Smooth muscle cell (in vitro differentiated cells): ENCODE measurements at regions not wholly inside any gene's neighbourhood (a gene's known extent, or its start where the extent isn't known, plus 50 kb on each side); places are given as distances from the start of the nearest gene placed in this dataset.

Experiments used
- DNase-seq: peaks from one replicate; lab custom pipeline; 2025; ENCODE audit not compliant: unreplicated experiment; lab: John Stamatoyannopoulos, UW
- H2AFZ ChIP-seq: fragments of 200-600 bp; sonication (generic); 2 replicates; pipeline ENCODE4 v1.6.0; 2016; ENCODE audit warnings: antibody characterized with exemption, low read depth, mild to moderate bottlenecking
- H3F3A ChIP-seq: fragments of 200-600 bp; sonication (generic); 2 replicates; pipeline ENCODE4 v1.6.0; 2017; ENCODE audit warnings: antibody characterized with exemption, low read depth
- H3K27ac ChIP-seq: fragments of 200-600 bp; sonication (generic); 2 replicates; pipeline ENCODE4 v1.5.1; 2016; ENCODE audit warnings: low read depth, mild to moderate bottlenecking
- H3K27me3 ChIP-seq: fragments of 200-600 bp; sonication (generic); 2 replicates; pipeline ENCODE4 v1.6.1; 2016; ENCODE audit warnings: low read depth, mild to moderate bottlenecking
- H3K36me3 ChIP-seq: fragments of 200-600 bp; sonication (generic); 2 replicates; pipeline ENCODE4 v1.5.1; 2016; ENCODE audit warnings: low read depth
- H3K4me1 ChIP-seq: fragments of 200-600 bp; sonication (generic); 2 replicates; pipeline ENCODE4 v1.5.1; 2016; ENCODE audit warnings: low read depth
- H3K4me2 ChIP-seq: fragments of 200-600 bp; sonication (generic); 2 replicates; pipeline ENCODE4 v1.6.0; 2016; ENCODE audit warnings: mild to moderate bottlenecking
- H3K4me3 ChIP-seq: fragments of 200-600 bp; sonication (generic); 2 replicates; pipeline ENCODE4 v1.5.1; 2016; ENCODE audit warnings: mild to moderate bottlenecking
- H3K79me2 ChIP-seq: fragments of 200-600 bp; sonication (generic); 2 replicates; pipeline ENCODE4 v1.6.0; 2016; ENCODE audit warnings: low read depth, mild to moderate bottlenecking
- H3K9ac ChIP-seq: fragments of 200-600 bp; sonication (generic); 2 replicates; pipeline ENCODE4 v1.6.0; 2016; ENCODE audit warnings: low read depth
- H3K9me3 ChIP-seq: fragments of 200-600 bp; sonication (generic); replicated peaks from 2 replicates; pipeline ENCODE4 v1.5.1; 2016; ENCODE audit warnings: low read depth
- H4K20me1 ChIP-seq: fragments of 200-600 bp; sonication (generic); 2 replicates; pipeline ENCODE4 v1.6.0; 2016; ENCODE audit warnings: low read depth
- CTCF ChIP-seq: fragments of 200-600 bp; sonication (generic); IDR thresholded peaks from 2 replicates; pipeline ENCODE4 v1.5.1; 2017; ENCODE audit warnings: borderline replicate concordance, mild to moderate bottlenecking, antibody characterized with exemption; ENCODE audit not compliant: insufficient read depth, poor library complexity, severe bottlenecking
- WGBS: methylation state at CpG from one replicate; pipeline ENCODE4 v1.1.7; 2016; ENCODE audit warnings: low lambda C conversion rate; 5-methylcytosine and 5-hydroxymethylcytosine counted together

- Histone ChIP-seq H4K20me1 (no peaks in the 10 kb centered on the region), H3K4me3 (no peak overlapping the region), H3K4me2 (no peak overlapping the region), H3K9ac (no peak overlapping the region), H2AFZ (no peak overlapping the region), H3K36me3 (no peaks in the 10 kb centered on the region), H3K4me1 (peaks cover 11% of the 10 kb centered on the region), H3K79me2 (no peaks in the 10 kb centered on the region), H3F3A (no peaks in the 10 kb centered on the region), H3K27me3 (no peaks in the 10 kb centered on the region), H3K27ac (no peak overlapping the region), H3K9me3 (no peaks in the 10 kb centered on the region)
- WGBS = 86% methylated on average over 6 of the region's 6 CpGs
- no peak for DNase-seq
- no peak for TF ChIP-seq CTCF
These were observed 94.1 kb upstream of the PRDM11 start for GRCh38 chr11:45052361-45052760.

GRCh38 chr11:45053736-45054446, 92.5 kb upstream of the PRDM11 start:
- no peak overlapping the region for H3K9ac ChIP-seq
- no peaks in the 10 kb centered on the region for H3F3A ChIP-seq
- 82% methylated on average over 15 of the region's 15 CpGs for WGBS
- H2AFZ ChIP-seq = no peak overlapping the region
- H3K36me3 ChIP-seq = no peaks in the 10 kb centered on the region
- no peak overlapping the region for H3K4me2 ChIP-seq
- no peak for TF ChIP-seq CTCF
- H3K27me3 ChIP-seq = no peaks in the 10 kb centered on the region
- H3K9me3 ChIP-seq = no peaks in the 10 kb centered on the region
- peaks cover 15% of the 10 kb centered on the region for H3K4me1 ChIP-seq
- DNase-seq = no peak
- H4K20me1 ChIP-seq = no peaks in the 10 kb centered on the region
- H3K79me2 ChIP-seq = no peaks in the 10 kb centered on the region
- H3K4me3 ChIP-seq = no peak overlapping the region
- H3K27ac ChIP-seq = no peak overlapping the region

GRCh38 chr11:45054956-45055355, 91.5 kb upstream of the PRDM11 start:
- Histone ChIP-seq H3F3A (no peaks in the 10 kb centered on the region), H3K9me3 (no peaks in the 10 kb centered on the region)
- TF ChIP-seq CTCF = no peak

GRCh38 chr11:45056529-45056928, 89.9 kb upstream of the PRDM11 start:
- 38% methylated on average over 1 of the region's 1 CpG for WGBS
- TF ChIP-seq CTCF = no peak

More at GRCh38 chr11:45054956-45055355, 91.5 kb upstream of the PRDM11 start:
- Histone ChIP-seq H3K4me1 (peaks cover 15% of the 10 kb centered on the region), H3K79me2 (no peaks in the 10 kb centered on the region), H3K9ac (no peak overlapping the region), H3K36me3 (no peaks in the 10 kb centered on the region), H3K4me2 (no peak overlapping the region), H3K27me3 (no peaks in the 10 kb centered on the region), H4K20me1 (no peaks in the 10 kb centered on the region), H2AFZ (no peak overlapping the region), H3K27ac (no peak overlapping the region), H3K4me3 (no peak overlapping the region)
- WGBS = 88% methylated on average over 8 of the region's 8 CpGs
- DNase-seq = no peak

More at GRCh38 chr11:45056529-45056928, 89.9 kb upstream of the PRDM11 start:
- no peak overlapping the region for H2AFZ ChIP-seq
- no peak overlapping the region for H3K4me3 ChIP-seq
- H3K79me2 ChIP-seq = no peaks in the 10 kb centered on the region
- peaks cover 15% of the 10 kb centered on the region for H3K4me1 ChIP-seq
- DNase-seq = no peak
- H3K9me3 ChIP-seq = no peaks in the 10 kb centered on the region
- H4K20me1 ChIP-seq = no peaks in the 10 kb centered on the region
- no peaks in the 10 kb centered on the region for H3F3A ChIP-seq
- H3K27me3 ChIP-seq = no peaks in the 10 kb centered on the region
- H3K9ac ChIP-seq = no peak overlapping the region
- H3K36me3 ChIP-seq = no peaks in the 10 kb centered on the region
- no peak overlapping the region for H3K27ac ChIP-seq
- no peak overlapping the region for H3K4me2 ChIP-seq
